Activated T-helper 2 cell treated with anti-CD3 and anti-CD28 coated beads, Interferon-gamma antibody, Interleukin-2, Interleukin-4, amounts not matched to agents 10 μg/mL and 5 μg/mL and 100 μg/mL, durations not matched to agents 14 hours and 24 hours and 36 hours (primary cell): ENCODE measurements at regions not wholly inside any gene's neighbourhood (a gene's known extent, or its start where the extent isn't known, plus 50 kb on each side); places are given as distances from the start of the nearest gene placed in this dataset.

Source experiments
- DNase-seq: peaks from one replicate; pipeline ENCODE4 v3.0.0; 2021; ENCODE audit warnings: low spot score
- H3K27ac Mint-ChIP-seq: one replicate; pipeline ENCODE4 v1.8.0; 2021; ENCODE audit warnings: mixed read lengths
- H3K27me3 Mint-ChIP-seq: one replicate; pipeline ENCODE4 v1.8.0; 2021; ENCODE audit warnings: low read depth, mixed read lengths
- H3K36me3 Mint-ChIP-seq: one replicate; pipeline ENCODE4 v1.8.0; 2021; ENCODE audit warnings: low read depth, mixed read lengths
- H3K4me1 Mint-ChIP-seq: one replicate; pipeline ENCODE4 v1.8.0; 2021; ENCODE audit warnings: low read depth, mixed read lengths
- H3K4me3 Mint-ChIP-seq: one replicate; pipeline ENCODE4 v1.8.0; 2021; ENCODE audit warnings: low read depth, mild to moderate bottlenecking, moderate library complexity, mixed read lengths
- H3K9me3 Mint-ChIP-seq: one replicate; pipeline ENCODE4 v1.8.0; 2021; ENCODE audit warnings: mixed read lengths
- intact Hi-C: fragments of 100-400 bp; cut with micrococcal nuclease; formaldehyde crosslinking; loops from one replicate; pipeline ENCODE4 v1.15.1; 2023

- H3K9me3 Mint-ChIP-seq: peaks cover 6% of the 10 kb centered on the region
- H3K27me3 Mint-ChIP-seq: no peaks in the 10 kb centered on the region
- H3K4me3 Mint-ChIP-seq: no peak overlapping the region
- H3K36me3 Mint-ChIP-seq: no peaks in the 10 kb centered on the region
- no peak overlapping the region for H3K27ac Mint-ChIP-seq
- intact Hi-C loops: no loop called here
- H3K4me1 Mint-ChIP-seq: no peaks in the 10 kb centered on the region
- no peak for DNase-seq
These were observed 198.3 kb upstream of the KCNJ16 start for GRCh38 chr17:69876757-69877156.

GRCh38 chr17:69878661-69879060 is 196.4 kb upstream of the KCNJ16 start:
- intact Hi-C loops: no loop called here
- H3K4me3 Mint-ChIP-seq: no peak overlapping the region

GRCh38 chr17:69879576-69879975 is 195.4 kb upstream of the KCNJ16 start:
- H3K27ac Mint-ChIP-seq: no peak overlapping the region
- no peaks in the 10 kb centered on the region for H3K36me3 Mint-ChIP-seq

More at GRCh38 chr17:69878661-69879060, 196.4 kb upstream of the KCNJ16 start:
- Mint-ChIP-seq H3K4me1 (no peaks in the 10 kb centered on the region), H3K27ac (no peak overlapping the region), H3K27me3 (no peaks in the 10 kb centered on the region), H3K36me3 (no peaks in the 10 kb centered on the region), H3K9me3 (peaks cover 3% of the 10 kb centered on the region)
- DNase-seq: no peak

GRCh38 chr17:69880591-69881112 is 194.4 kb upstream of the KCNJ16 start:
- no peak for DNase-seq
- Mint-ChIP-seq H3K27me3 (no peaks in the 10 kb centered on the region), H3K4me3 (no peak overlapping the region), H3K36me3 (no peaks in the 10 kb centered on the region), H3K4me1 (no peaks in the 10 kb centered on the region), H3K27ac (no peak overlapping the region), H3K9me3 (no peaks in the 10 kb centered on the region)
- intact Hi-C loops: no loop called here

More at GRCh38 chr17:69879576-69879975, 195.4 kb upstream of the KCNJ16 start:
- no peaks in the 10 kb centered on the region for H3K27me3 Mint-ChIP-seq
- H3K9me3 Mint-ChIP-seq: peaks cover 1% of the 10 kb centered on the region
- intact Hi-C loops: no loop called here
- H3K4me1 Mint-ChIP-seq: no peaks in the 10 kb centered on the region
- no peak for DNase-seq
- H3K4me3 Mint-ChIP-seq: no peak overlapping the region

GRCh38 chr17:69882281-69882680 is 192.7 kb upstream of the KCNJ16 start:
- no peaks in the 10 kb centered on the region for H3K9me3 Mint-ChIP-seq
- no peak overlapping the region for H3K27ac Mint-ChIP-seq
- H3K4me3 Mint-ChIP-seq: no peak overlapping the region
- intact Hi-C loops: no loop called here
- H3K4me1 Mint-ChIP-seq: no peaks in the 10 kb centered on the region
- no peak for DNase-seq
- no peaks in the 10 kb centered on the region for H3K36me3 Mint-ChIP-seq
- no peaks in the 10 kb centered on the region for H3K27me3 Mint-ChIP-seq

GRCh38 chr17:69883120-69883519 is 191.9 kb upstream of the KCNJ16 start:
- DNase-seq: no peak
- no peaks in the 10 kb centered on the region for H3K9me3 Mint-ChIP-seq
- no peak overlapping the region for H3K27ac Mint-ChIP-seq
- H3K36me3 Mint-ChIP-seq: no peaks in the 10 kb centered on the region
- no peaks in the 10 kb centered on the region for H3K27me3 Mint-ChIP-seq
- intact Hi-C loops: no loop called here
- no peaks in the 10 kb centered on the region for H3K4me1 Mint-ChIP-seq
- H3K4me3 Mint-ChIP-seq: no peak overlapping the region

- no peaks in the 10 kb centered on the region for H3K36me3 Mint-ChIP-seq
- H3K4me1 Mint-ChIP-seq: no peaks in the 10 kb centered on the region
- no peak overlapping the region for H3K27ac Mint-ChIP-seq
- H3K9me3 Mint-ChIP-seq: no peaks in the 10 kb centered on the region
- no peak for DNase-seq
- H3K27me3 Mint-ChIP-seq: no peaks in the 10 kb centered on the region
- H3K4me3 Mint-ChIP-seq: no peak overlapping the region
- intact Hi-C loops: no loop called here
These were observed 190.7 kb upstream of the KCNJ16 start for GRCh38 chr17:69884356-69884755.

GRCh38 chr17:69884846-69885245 is 190.2 kb upstream of the KCNJ16 start:
- Mint-ChIP-seq H3K27me3 (no peaks in the 10 kb centered on the region), H3K4me3 (no peak overlapping the region), H3K4me1 (no peaks in the 10 kb centered on the region), H3K36me3 (no peaks in the 10 kb centered on the region), H3K27ac (no peak overlapping the region), H3K9me3 (no peaks in the 10 kb centered on the region)
- DNase-seq: no peak
- intact Hi-C loops: no loop called here

GRCh38 chr17:69898601-69899000 is 176.4 kb upstream of the KCNJ16 start:
- H3K4me3 Mint-ChIP-seq: no peak overlapping the region
- intact Hi-C loops: no loop called here
- DNase-seq: no peak
- H3K27ac Mint-ChIP-seq: no peak overlapping the region
- H3K4me1 Mint-ChIP-seq: no peaks in the 10 kb centered on the region
- H3K36me3 Mint-ChIP-seq: no peaks in the 10 kb centered on the region
- H3K27me3 Mint-ChIP-seq: no peaks in the 10 kb centered on the region
- no peaks in the 10 kb centered on the region for H3K9me3 Mint-ChIP-seq

GRCh38 chr17:69900101-69900500 is 174.9 kb upstream of the KCNJ16 start:
- Mint-ChIP-seq H3K9me3 (no peaks in the 10 kb centered on the region), H3K27me3 (no peaks in the 10 kb centered on the region), H3K4me1 (no peaks in the 10 kb centered on the region), H3K36me3 (no peaks in the 10 kb centered on the region), H3K4me3 (no peak overlapping the region), H3K27ac (no peak overlapping the region)
- DNase-seq: no peak
- intact Hi-C loops: no loop called here

- Mint-ChIP-seq H3K27ac (no peak overlapping the region), H3K4me3 (no peak overlapping the region), H3K36me3 (no peaks in the 10 kb centered on the region), H3K4me1 (no peaks in the 10 kb centered on the region), H3K27me3 (no peaks in the 10 kb centered on the region), H3K9me3 (no peaks in the 10 kb centered on the region)
- intact Hi-C loops: no loop called here
- DNase-seq: no peak
These were observed 174.2 kb upstream of the KCNJ16 start for GRCh38 chr17:69900829-69901228.

- Mint-ChIP-seq H3K4me3 (no peak overlapping the region), H3K27ac (no peak overlapping the region), H3K36me3 (no peaks in the 10 kb centered on the region), H3K27me3 (no peaks in the 10 kb centered on the region), H3K9me3 (no peaks in the 10 kb centered on the region), H3K4me1 (no peaks in the 10 kb centered on the region)
- intact Hi-C loops: no loop called here
- no peak for DNase-seq
These were observed 168.7 kb upstream of the KCNJ16 start for GRCh38 chr17:69906306-69906705.

- Mint-ChIP-seq H3K4me1 (no peaks in the 10 kb centered on the region), H3K4me3 (no peak overlapping the region), H3K27ac (no peak overlapping the region), H3K9me3 (no peaks in the 10 kb centered on the region), H3K36me3 (no peaks in the 10 kb centered on the region), H3K27me3 (no peaks in the 10 kb centered on the region)
- no peak for DNase-seq
- intact Hi-C loops: no loop called here
These were observed 167.7 kb upstream of the KCNJ16 start for GRCh38 chr17:69907132-69907847.
